NCI-H226 (cell line): ENCODE measurements at regions not wholly inside any gene's neighbourhood (a gene's known extent, or its start where the extent isn't known, plus 50 kb on each side); places are given as distances from the start of the nearest gene placed in this dataset.

ENCODE experiments used
- DNase-seq: peaks from one replicate; pipeline ENCODE4 v3.0.0-alpha.2; 2015

DNA sequence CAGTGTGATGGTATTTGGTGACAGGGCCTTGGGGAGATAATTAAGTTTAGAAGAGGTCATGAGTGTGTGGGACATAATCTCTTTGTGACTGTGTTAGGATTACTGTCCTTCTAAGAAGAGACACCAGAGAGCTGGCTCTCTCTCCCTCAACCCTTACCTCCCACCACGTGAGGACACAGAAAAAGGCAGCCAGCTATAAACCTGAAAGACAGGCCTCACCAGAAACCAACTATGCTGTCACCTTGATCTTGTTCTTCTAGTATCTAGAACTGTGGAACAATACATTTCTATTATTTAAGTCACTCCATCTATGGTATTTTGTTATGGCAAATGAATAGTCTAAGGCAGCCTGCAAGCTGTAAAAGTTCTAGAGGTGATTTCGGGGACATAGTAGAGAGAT is 203.7 kb downstream of the OTOR start:
- no peak for DNase-seq

DNA sequence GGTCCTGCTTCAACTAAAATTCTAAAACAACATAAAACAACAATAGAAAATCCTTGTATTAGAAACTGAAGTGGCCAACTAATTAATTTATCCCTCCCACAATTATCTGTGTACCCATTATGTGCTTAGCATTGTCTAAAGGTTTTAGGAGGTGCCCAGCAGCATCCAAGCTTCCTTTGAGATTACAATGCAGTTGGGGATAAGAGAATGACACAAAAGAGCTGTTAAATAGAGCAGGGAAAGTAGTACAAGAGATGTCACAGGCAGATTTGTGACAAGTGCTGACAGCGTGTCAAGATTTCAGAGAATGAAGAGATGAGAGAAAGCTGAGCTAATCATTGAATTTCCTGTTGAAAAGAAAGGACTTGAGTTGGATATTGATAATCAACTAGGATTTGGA is 204.8 kb downstream of the OTOR start:
- no peak for DNase-seq

DNA sequence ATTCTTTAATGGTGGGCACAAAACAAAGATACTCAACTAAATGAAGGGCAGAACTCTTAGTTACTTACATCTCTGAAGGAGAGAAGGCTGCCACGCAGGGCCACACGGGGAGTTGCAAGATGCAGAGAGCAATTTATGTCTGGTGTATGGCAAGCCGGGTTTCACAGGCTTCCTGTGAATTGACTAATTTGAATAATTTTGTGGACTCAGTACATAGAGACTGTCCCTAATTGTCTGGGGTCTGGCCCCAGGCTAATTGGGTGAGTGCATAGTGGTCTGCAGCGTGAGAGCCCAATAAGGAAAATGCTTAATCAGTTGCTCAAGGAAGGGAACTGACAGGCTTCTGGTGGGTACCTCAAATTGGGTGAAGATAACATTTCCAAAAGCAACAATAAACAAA is 205.7 kb downstream of the OTOR start:
- DNase-seq: no peak

DNA sequence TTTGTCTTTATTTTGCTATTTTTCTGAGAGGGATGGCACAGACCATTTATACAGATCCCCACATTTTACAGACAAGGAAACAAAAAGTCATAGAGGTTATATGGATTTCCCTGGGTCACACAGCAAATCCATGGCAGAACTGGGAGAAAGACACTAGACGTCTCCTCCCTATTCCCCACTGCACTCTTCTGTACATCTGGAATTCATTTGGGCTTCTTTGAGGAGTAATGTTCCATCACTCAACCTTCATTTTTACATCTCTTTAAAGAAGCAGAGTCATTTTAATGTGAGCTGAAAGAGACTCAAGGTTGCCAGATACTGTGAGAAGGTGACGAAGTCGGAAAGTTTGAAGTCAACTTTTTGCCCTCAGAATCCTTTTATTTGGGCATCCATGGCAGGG is 207.3 kb downstream of the OTOR start:
- no peak for DNase-seq

DNA sequence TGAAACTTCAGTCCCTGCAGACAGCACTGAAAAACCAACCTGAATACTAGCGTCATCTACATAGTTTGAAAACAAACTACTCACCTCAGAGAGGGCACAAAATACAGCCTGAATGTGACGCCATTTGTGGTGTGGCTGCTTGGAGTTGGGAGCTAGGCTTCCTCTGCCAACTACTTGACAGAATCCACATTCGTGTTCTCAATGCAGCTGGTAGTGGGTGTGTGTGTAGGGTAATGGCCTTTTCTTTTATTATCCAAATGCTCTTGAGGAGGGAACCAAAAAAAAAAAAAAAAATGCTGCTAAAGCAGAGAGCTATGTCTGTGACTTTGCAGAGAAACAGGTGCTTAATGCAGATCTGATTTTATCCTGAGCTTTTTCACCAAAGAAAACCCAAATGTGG is 207.8 kb downstream of the OTOR start:
- DNase-seq: no peak

DNA sequence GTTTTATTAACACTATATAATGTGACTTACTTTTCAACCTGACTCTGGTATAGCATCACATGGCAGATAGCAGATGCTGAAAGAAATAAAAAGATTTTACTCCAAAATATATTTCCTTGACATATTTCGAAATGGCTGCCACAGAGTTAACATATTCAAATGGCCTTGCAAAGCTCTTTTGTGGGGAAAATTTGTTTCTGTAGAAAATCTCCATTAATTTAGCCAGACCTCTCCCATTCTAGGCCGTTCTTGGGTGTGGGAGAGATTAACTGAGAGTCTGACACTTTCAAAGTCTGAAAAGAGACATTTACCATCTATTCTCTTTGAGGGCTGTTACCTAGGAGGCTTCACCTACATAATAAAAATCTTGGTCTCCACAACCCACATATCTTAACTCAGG is 217.2 kb downstream of the OTOR start:
- no peak for DNase-seq

DNA sequence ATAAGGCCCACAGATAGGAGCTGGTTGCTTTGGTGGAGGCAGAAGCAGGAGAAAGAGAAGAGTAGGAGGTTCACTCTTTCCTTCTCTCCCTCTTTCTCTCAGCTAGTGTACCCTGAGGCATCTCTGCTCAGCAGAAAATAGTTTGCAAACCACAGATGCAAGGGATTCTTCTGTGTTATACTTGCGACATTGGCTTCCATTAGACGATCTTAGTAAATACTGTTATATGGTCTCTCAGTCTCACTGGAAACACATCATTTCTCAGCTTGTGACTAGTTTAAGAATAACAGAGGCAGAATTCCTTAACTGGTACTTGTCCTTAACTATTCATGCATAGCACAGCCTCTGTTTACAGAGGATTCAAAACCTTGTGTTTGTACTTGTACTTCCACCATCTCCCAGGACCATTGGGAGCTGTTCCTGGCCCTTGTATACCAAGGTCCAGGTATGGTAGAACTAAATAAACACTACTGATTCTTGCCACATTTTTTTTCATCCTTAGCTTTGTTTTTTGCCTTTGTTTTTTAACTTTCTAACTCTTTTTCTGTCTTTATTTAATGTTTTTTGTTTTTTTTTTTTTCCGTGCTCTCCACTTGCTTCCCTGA is 218.2 kb downstream of the OTOR start:
- DNase-seq: no peak

DNA sequence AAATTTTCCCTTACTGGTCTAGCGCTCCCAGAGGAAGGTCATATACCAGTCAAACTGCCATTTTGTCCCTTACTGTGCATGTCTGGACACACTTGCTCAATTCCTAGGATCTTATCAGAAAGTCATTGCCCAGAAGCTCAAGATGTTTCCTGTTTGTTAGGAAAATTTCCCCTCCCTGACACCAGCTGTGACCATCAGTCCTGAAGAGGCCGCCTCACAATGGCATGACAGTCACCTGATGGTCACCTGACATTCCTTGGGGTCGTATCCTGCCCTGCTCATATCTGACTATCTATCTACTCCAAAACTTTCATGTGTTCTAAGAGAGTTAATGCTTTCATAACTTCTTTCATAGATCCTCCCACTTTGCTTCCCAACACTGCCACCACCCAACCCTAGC is 219.9 kb downstream of the OTOR start:
- no peak for DNase-seq

DNA sequence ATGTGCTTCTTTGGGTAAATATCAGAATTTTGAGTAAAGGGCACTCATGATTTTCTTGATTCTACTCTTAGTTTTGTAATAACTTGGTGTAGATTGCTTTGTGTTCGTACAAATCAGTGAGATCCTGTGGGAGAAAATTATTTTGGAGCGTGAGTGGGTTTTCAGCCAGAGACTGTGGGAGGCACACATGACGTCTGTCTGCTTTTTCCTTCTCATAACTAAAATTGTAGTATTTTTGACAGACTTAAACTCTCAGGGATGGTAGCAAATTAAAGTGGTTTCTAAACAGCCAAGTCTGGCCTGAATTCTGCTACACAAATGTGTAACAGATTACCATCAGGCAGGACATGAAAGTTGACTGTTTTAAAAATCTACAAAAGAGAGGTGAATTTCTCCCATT is 222.6 kb downstream of the OTOR start:
- no peak for DNase-seq

DNA sequence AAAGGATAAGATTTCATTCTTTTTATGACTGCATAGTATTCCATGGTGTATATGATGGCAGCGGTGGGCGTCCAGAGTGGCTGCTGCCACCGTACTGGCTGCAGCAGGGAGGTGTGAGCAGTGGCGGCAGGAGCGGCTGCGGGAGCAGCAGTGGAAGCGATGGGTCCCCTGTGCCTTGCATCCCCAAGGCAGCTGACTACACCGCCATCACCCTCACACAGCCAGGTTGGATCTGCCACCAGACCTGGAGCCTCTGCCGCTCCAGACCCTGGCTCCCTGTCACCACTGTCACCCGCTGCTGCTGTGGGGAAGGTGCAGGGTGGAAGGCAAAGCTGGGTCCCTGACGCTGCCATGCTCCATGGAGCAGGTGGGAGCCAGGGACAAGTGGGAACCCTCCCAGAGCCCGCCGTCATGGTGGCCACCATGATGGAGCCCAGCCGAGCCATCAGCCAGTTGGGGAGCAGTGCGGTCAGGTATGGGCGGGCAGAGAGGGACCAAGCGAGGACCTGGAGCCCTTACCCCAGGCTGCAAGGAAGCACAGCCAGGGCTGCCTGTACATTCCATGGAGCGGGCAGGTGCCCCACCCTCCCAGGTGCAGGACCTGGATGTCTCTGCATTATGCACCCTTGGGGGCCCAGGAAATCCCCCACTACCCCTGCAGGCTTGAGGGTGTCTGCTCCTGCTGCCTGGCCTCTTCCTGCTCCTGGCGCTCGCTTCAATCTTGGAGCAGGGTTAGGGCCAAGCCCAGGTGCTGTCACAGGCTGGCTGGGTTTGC is 226.1 kb downstream of the OTOR start:
- no peak for DNase-seq

DNA sequence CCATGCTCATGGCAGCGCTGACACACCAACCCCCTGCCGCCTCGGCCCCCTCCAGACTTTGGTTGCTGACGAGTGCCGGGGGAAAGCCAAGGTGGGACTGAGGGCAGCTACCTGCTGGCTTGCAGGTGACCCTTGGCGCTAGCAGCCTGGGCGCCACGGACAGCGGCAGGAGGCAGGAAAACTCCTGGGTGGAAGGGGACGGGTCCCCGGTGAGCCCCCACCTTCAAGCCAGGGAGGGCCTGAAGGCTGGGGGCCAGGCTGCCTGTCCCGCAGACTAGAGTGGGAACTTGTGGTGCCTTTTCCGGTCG is 226.7 kb downstream of the OTOR start:
- no peak for DNase-seq

DNA sequence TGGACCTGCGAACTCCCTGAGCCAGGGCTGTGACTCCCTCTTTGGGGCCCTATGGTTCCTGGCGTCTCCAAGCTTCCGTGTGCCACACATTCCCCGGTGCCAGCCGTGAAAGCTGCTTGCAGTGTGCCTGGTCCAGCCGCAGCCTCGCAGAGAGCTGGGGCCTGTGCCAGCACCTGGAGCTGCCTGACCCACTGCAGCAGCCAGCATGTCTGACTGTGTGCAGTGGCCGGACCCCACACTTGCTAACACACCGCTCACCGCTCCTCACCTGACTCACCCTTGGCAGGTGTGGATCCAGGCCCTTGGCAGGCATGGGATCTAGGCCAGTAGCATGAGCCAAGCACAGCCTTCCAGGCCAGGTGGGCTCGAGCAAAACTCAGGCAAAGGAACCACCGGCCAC is 227.5 kb downstream of the OTOR start:
- DNase-seq: no peak

DNA sequence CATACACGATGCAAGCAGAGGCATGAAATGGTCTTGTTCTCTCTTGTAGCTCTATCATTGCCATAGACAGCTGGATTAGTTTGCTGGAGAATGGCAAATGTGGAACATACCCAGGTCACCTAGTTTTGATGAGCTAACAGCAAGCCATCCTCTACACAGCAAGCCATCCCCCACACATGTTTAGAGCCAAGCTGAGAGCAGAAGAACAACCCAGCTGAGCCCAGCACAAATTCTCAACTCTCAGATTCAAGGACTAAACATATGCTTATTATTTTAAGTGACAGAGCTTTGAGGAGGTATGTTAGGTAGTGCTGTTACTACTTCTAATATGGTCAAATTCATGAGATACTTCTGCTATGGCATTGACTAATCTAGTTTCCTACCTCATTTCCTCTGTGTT is 230.3 kb downstream of the OTOR start:
- no peak for DNase-seq

DNA sequence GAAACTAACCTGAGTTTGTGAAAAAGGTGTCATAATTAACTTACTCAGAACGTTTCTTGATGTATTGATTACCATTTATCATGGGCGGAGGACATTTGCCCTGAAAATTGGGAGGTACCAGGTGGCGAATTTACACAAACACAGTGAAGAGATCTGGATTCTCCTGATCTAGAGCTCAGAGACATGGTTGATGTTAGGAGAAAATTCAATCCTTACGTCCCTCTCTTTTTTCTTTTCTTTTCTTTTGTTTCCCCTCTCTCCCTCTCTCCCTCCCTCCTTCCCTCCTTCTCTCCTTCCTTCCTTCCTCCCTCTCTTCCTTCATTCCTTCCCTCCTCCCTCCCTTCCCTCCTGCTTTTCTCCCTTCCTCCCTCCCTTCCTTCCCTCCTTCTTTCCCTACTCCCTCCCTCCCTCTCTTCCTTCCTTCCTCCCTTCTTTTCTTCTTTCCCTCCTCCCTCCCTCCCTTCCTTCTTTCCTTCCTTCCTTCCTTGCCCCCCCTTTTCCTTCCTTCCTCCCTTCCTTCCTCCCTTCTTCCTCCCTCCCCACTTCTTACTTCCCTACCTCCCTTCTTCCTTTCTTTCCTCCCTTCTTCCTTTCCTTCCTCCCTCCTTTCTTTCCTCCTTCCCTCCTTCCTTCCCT is 234.1 kb downstream of the OTOR start:
- no peak for DNase-seq

DNA sequence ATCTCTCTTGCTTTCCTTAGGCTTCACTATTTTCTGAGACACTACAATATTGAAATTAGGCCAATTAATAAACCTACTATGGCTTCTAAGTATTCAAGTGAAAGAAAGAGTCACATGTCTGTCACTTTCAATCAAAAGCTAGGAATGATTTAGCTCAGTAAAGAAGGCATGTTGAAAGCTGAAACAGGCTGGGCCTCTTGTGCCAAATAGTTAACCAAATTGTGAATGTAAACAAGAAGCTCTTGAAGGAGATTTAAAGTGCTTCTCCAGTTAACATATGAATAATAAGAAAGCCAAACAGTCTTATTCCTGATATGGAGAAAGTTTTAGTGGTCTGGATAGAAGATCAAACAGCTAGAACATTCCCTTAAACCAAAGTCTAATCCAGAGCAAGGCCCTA is 236.3 kb downstream of the OTOR start:
- DNase-seq: no peak

DNA sequence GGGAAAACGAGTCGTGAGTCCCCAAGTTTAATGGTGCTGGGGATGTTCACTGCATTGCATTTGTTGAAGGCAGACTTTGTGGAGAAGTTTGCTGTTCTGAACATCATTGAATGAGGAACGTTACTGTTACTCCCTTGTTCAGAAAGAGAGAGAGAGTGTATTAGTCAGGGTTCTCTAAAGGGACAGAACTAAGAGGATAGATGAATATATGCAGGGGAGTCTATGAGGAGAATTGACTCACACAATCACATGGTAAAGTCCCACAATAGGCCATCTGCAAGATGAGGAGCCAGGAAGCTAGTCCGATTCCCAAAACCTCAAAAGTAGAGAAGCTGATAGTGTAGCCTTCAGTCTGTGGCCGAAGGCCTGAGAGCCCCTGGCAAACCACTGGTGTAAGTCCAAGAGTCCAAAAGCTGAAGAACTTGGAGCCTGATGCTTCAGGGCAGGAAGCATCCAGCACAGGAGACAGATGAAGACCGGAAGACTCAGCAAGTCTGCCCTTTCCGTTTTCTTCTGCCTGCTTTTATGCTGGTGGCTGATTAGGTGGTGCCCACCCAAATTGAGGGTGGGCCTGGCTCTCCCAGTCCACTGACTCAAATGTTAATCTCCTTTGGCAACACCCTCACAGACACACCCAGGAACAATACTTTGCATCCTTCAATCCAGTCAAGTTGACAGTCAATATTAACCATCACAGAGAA is 223.5 kb upstream of the PCSK2 start:
- DNase-seq: no peak

DNA sequence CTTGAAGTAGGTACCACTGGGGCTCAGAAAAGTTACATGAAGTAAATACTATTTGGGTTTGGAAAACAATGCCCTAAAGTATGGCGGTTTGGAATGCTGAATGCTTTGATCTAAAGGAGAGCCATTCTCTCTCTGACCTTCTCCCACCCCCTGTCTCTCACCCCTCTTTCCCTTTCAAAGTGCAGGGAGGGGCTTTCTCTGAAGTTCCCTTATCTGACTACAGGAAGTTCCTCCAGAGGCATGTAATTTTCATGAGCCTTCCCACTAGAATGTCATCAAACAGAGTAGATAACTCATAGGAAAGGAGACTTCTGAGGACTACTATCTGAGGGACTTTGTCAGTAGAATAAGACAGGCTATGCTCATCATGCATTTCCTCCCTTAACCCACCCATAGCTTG is 216.7 kb upstream of the PCSK2 start:
- no peak for DNase-seq

DNA sequence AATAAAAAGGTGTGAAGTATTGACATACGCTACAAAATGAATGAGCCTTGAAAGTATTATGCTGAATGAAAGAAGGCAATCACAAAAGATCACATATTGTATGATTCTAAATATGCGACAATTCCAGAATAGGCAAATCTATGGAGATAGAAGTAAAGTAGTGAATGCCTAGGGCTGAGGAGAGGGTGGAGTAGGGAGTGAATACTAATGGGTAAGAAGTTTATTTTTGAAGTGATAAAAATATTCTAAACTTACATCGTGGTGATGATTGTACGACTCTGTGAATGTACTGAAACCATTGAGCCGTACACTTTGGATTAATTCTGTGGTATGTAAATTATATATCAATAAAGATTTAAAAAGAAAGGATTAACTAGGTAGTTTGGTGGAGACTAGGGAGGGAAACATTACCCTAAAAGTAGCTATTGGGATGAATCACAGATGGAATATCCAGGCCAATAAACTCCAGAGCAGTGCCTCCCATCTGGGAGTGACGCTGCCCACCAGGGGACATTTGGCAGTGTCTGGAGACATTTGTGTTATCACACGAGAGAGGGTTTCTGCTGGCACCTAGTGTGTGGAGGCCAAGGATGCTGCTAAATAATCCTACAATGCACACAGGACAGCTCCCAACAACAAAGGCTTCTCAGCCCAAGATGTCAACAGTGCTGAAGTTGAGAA is 214.2 kb upstream of the PCSK2 start:
- no peak for DNase-seq

DNA sequence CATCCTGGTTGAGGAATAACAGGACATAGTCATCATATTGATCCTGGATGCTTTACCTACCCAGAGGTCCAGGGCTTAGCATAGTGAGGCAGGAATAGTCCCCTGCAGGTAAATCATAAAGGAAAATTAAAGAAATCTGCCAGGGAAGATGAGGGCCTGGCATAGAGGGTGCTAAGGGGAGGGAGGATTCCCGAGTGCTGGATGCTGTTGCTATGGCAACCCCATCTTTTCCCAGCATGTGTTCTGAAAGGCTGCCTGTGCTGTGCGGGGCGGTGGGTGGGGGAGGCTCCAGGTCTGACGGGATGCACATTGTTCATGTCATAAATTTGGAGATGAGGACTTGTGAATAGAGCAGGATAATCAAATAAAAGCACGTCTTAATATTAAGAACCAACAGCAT is 212.6 kb upstream of the PCSK2 start:
- DNase-seq: no peak

DNA sequence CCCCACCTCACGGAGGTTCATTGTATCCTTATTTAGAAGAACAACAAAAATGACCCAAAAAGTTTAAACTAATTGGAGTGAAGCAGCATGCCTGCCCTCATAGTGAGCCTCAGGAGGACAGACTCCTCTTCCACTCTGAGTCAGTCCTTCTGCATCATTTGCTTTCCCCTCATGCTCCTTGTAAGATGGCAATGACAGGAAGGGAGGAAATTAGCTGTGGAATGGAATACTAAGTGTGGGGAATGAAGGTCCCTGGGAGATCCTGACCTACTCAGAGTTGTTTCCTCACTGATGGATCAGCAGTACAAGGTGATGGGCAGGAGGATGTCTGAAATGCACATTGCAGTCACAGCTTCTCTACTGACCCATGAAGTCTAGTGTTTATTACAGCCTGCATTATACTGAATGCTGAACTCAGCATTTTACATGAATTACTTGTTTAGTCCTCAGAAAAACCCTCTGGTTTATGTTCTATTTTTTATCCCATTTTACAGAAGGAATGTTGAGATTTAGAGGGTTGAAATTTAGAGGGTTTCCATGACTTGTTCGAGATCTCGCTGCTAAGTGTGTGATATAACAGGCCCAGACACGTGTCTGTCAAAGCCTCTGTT is 212.0 kb upstream of the PCSK2 start:
- no peak for DNase-seq

DNA sequence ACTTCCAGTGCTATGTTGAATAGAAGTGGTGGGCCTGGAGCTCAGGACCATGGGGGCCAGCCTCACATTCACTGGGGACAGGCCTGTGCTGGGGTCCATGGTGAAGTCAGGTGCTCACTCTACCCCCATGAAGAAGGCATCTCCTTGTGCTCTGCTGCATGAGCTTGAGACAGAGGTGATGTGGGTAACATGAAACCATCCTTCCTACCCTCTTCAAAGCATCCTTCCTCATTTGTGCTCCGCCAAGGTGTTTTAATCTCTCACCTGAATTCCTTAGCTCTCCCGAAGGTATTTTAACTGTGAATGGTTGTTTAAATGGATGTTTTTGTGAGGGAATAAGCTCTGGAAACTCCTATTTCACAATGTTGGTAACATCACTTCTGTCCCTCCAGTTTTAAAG is 209.6 kb upstream of the PCSK2 start:
- DNase-seq: no peak

DNA sequence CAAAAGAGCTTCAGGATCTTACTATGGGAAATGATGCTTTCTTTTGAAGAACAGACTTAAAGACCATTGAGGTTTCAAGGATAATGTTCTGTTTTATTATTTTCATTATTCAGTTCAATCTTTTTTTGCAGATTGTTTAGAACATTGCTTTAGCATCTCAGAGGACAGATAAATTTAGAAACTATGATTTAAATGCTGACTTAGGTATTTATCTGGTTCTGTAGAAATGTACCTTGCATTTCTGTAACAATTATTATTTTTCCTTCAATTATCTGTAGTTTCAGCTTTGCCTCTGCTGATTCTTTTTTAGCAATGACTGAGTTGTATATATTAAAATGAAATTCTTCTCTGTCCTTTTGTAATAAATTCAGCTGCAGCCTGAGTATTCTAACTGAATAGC is 205.4 kb upstream of the PCSK2 start:
- DNase-seq: no peak

DNA sequence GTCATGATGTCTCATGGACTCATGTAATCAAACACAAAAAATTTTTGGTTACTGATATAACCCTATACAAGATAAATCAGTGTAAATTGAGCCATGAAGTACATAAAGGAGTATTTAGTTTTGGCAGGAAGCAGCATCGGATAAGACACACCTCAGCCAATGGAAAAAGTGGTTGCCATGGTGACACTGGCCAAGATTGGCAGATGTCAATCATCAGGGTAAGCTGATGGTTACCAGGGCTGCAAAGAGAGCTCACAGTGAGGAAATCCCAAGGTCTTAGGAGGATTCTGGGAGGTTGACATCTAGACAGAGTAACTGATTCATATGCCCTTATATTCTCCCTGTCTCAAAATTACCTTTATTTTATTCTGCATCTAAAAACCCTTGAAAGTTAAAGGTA is 203.8 kb upstream of the PCSK2 start:
- DNase-seq: no peak
